H1 (cell line): ENCODE measurements at regions not wholly inside any gene's neighbourhood (a gene's known extent, or its start where the extent isn't known, plus 50 kb on each side); places are given as distances from the start of the nearest gene placed in this dataset.

Source experiments
- CTCF ChIA-PET: fragments of 300-600 bp; sonication (Branson Sonifier 250); formaldehyde crosslinking; loops from one replicate; lab custom pipeline; 2021; ENCODE audit not compliant: partially characterized antibody; lab: Charles Lee
- POLR2A ChIA-PET: fragments of 300-600 bp; sonication (Branson Sonifier 250); formaldehyde crosslinking; loops from one replicate; lab custom pipeline; 2021; ENCODE audit warnings: inconsistent platforms; ENCODE audit not compliant: partially characterized antibody; lab: Charles Lee
- DNase-seq, 2 experiments: peaks; one replicate each; pipeline versions ENCODE4 v3.0.0 to v3.0.0-alpha.2; 2010 to 2022; ENCODE audit warnings: low spot score in 2 of 2, low read depth in 1 of 2, mixed read lengths in 1 of 2
- FAIRE-seq: peaks from 2 replicates; lab custom pipeline; 2011; peaks lifted over from hg19 to GRCh38; lab: Jason Lieb, UNC
- H2AFZ ChIP-seq: 2 replicates; pipeline ENCODE4 v1.8.1; 2012; ENCODE audit warnings: low read length, inconsistent platforms
- H2AK5ac ChIP-seq: 2 replicates; pipeline ENCODE4 v1.6.1; 2013; ENCODE audit warnings: low read depth, low read length
- H2BK120ac ChIP-seq: replicated peaks from 2 replicates; pipeline ENCODE3; 2013; ENCODE audit warnings: low read depth, low read length, inconsistent platforms
- H2BK12ac ChIP-seq: 2 replicates; pipeline ENCODE4 v1.6.1; 2013; ENCODE audit warnings: low read depth, low read length
- H2BK15ac ChIP-seq: 2 replicates; pipeline ENCODE4 v1.6.1; 2013; ENCODE audit warnings: low read length
- H2BK20ac ChIP-seq: 2 replicates; pipeline ENCODE4 v1.6.1; 2013; ENCODE audit warnings: low read length
- H2BK5ac ChIP-seq: 2 replicates; pipeline ENCODE4 v1.6.1; 2013; ENCODE audit warnings: low read depth, low read length
- H3K14ac ChIP-seq: 2 replicates; pipeline ENCODE4 v1.6.1; 2013; ENCODE audit warnings: inconsistent platforms; ENCODE audit not compliant: insufficient read length
- H3K18ac ChIP-seq: 2 replicates; pipeline ENCODE4 v1.6.1; 2013; ENCODE audit warnings: low read length; ENCODE audit errors: extremely low read depth
- H3K23ac ChIP-seq: 2 replicates; pipeline ENCODE4 v1.6.1; 2013; ENCODE audit warnings: inconsistent platforms; ENCODE audit not compliant: insufficient read length
- H3K23me2 ChIP-seq: 2 replicates; pipeline ENCODE4 v1.6.1; 2013; ENCODE audit warnings: low read depth, low read length
- H3K27ac ChIP-seq: 2 replicates; pipeline ENCODE4 v1.6.1; 2011; ENCODE audit warnings: low read depth, low read length, inconsistent platforms
- H3K27me3 ChIP-seq, 4 experiments: replicated peaks in 1 of 4; 1 replicate in 1 of 4; 2 replicates in 3 of 4; pipeline versions ENCODE4 v1.6.1 to v1.8.1; 2011 to 2013; ENCODE audit warnings: low read length in 3 of 4, mild to moderate bottlenecking in 3 of 4, inconsistent platforms in 2 of 4, mixed read lengths in 2 of 4, moderate library complexity in 1 of 4; ENCODE audit not compliant: control insufficient read depth in 3 of 4, insufficient read depth in 3 of 4; ENCODE audit errors: extremely low read depth in 1 of 4
- H3K36me3 ChIP-seq, 4 experiments: 2 replicates each; pipeline versions ENCODE4 v1.6.1 to v1.8.1; 2011 to 2013; ENCODE audit warnings: mild to moderate bottlenecking in 4 of 4, low read length in 3 of 4, moderate library complexity in 2 of 4, control low read depth in 1 of 4, inconsistent platforms in 1 of 4; ENCODE audit not compliant: insufficient read depth in 4 of 4, control insufficient read depth in 2 of 4
- H3K4ac ChIP-seq: replicated peaks from 2 replicates; pipeline ENCODE3; 2013; ENCODE audit warnings: low read length, low read depth, mixed read lengths, inconsistent platforms; ENCODE audit not compliant: insufficient read length
- H3K4me1 ChIP-seq, 4 experiments: replicated peaks in 1 of 4; 1 replicate in 1 of 4; 2 replicates in 3 of 4; pipeline versions ENCODE4 v1.6.1 to v1.8.1; 2011 to 2013; ENCODE audit warnings: low read length in 3 of 4, inconsistent platforms in 2 of 4, mixed read lengths in 1 of 4; ENCODE audit not compliant: insufficient read depth in 4 of 4, control insufficient read depth in 3 of 4
- H3K4me2 ChIP-seq, 2 experiments: 2 replicates each; pipeline versions ENCODE4 v1.6.1 to v1.8.1; 2011 to 2013; ENCODE audit warnings: low read depth in 2 of 2, low read length in 2 of 2, control low read depth in 1 of 2, inconsistent platforms in 1 of 2, mild to moderate bottlenecking in 1 of 2; ENCODE audit not compliant: insufficient read depth in 1 of 2
- H3K4me3 ChIP-seq, 4 experiments: fragments of 200-600, 300-600 bp in 1 of 4; sonication (generic), shearing (Covaris generic), sonication (Bioruptor Twin) in 1 of 4; 2 replicates each; pipeline versions ENCODE4 v1.5.1 to v1.8.1; 2011 to 2016; ENCODE audit warnings: low read length in 4 of 4, low read depth in 3 of 4, control low read depth in 2 of 4, inconsistent platforms in 2 of 4, mild to moderate bottlenecking in 2 of 4, mixed read lengths in 1 of 4, moderate library complexity in 1 of 4; ENCODE audit not compliant: insufficient read depth in 2 of 4; ENCODE audit errors: extremely low read depth in 1 of 4
- H3K56ac ChIP-seq: replicated peaks from 2 replicates; pipeline ENCODE3; 2013; ENCODE audit warnings: low read depth, mild to moderate bottlenecking, mixed read lengths, low read length, inconsistent platforms; ENCODE audit not compliant: insufficient read length
- H3K79me1 ChIP-seq: 2 replicates; pipeline ENCODE4 v1.6.1; 2013; ENCODE audit warnings: low read depth, low read length, control low read depth
- H3K79me2 ChIP-seq, 2 experiments: 2 replicates each; pipeline versions ENCODE4 v1.6.1 to v1.8.1; 2012 to 2013; ENCODE audit warnings: low read length in 2 of 2, mild to moderate bottlenecking in 2 of 2, inconsistent platforms in 1 of 2; ENCODE audit not compliant: insufficient read depth in 2 of 2, control insufficient read depth in 1 of 2
- H3K9ac ChIP-seq, 4 experiments: replicated peaks in 1 of 4; 1 replicate in 1 of 4; 2 replicates in 3 of 4; pipeline versions ENCODE4 v1.6.1 to v1.8.1; 2011 to 2013; ENCODE audit warnings: low read depth in 3 of 4, low read length in 3 of 4, control low read depth in 2 of 4, mild to moderate bottlenecking in 2 of 4, moderate library complexity in 2 of 4, inconsistent platforms in 1 of 4; ENCODE audit errors: extremely low read depth in 1 of 4
- H3K9me3 ChIP-seq, 2 experiments: 2 replicates each; pipeline versions ENCODE4 v1.6.1 to v1.8.1; 2012 to 2013; ENCODE audit warnings: mild to moderate bottlenecking in 2 of 2, moderate library complexity in 2 of 2, control low read depth in 1 of 2, inconsistent platforms in 1 of 2, low read depth in 1 of 2, low read length in 1 of 2, mixed read lengths in 1 of 2; ENCODE audit not compliant: insufficient read depth in 2 of 2
- H4K20me1 ChIP-seq, 2 experiments: replicated peaks in 1 of 2; 2 replicates each; pipeline versions ENCODE3 to v1.8.1; 2011 to 2013; ENCODE audit warnings: inconsistent platforms in 2 of 2, low read length in 2 of 2, mild to moderate bottlenecking in 1 of 2; ENCODE audit not compliant: insufficient read depth in 2 of 2, control insufficient read depth in 1 of 2
- H4K5ac ChIP-seq: 2 replicates; pipeline ENCODE4 v1.6.1; 2013; ENCODE audit warnings: low read length, low read depth, mixed read lengths, inconsistent platforms; ENCODE audit not compliant: insufficient read length
- H4K8ac ChIP-seq: 2 replicates; pipeline ENCODE4 v1.8.0; 2013; ENCODE audit warnings: mild to moderate bottlenecking, moderate library complexity, low read length, inconsistent platforms; ENCODE audit not compliant: insufficient read depth; ENCODE audit errors: extremely low read depth
- H4K91ac ChIP-seq: replicated peaks from 2 replicates; pipeline ENCODE3; 2013; ENCODE audit warnings: low read length, mixed read lengths, inconsistent platforms; ENCODE audit not compliant: insufficient read length
- WGBS, 2 experiments: shearing (Covaris generic) in 1 of 2; methylation state at CpG; one replicate each; pipeline versions ENCODE4 v1.1.6 to v1.1.7; 2013 to 2015; ENCODE audit warnings: low lambda C conversion rate in 2 of 2, mixed read lengths in 2 of 2, inconsistent platforms in 1 of 2, low coverage in 1 of 2, missing lambda C conversion rate in 1 of 2; ENCODE audit not compliant: insufficient replicate concordance in 2 of 2, insufficient coverage in 1 of 2, insufficient read length in 1 of 2; ENCODE audit errors: extremely low coverage in 1 of 2, missing lambda C conversion rate in 1 of 2; 5-methylcytosine and 5-hydroxymethylcytosine counted together

- H3K36me3 ChIP-seq = no peaks in the 10 kb centered on the region
- H3K23ac ChIP-seq = no peak overlapping the region
- H3K9me3 ChIP-seq = no peaks in the 10 kb centered on the region
- ChIA-PET POLR2A (no interaction called here), CTCF (interaction anchor here (0.7 kb wide), 1 partner anchor 555 kb away, joined by 3 read pairs; no protein-coding TSS in a partner anchor)
- H3K4ac ChIP-seq = no peak overlapping the region
- H3K79me2 ChIP-seq = no peaks in the 10 kb centered on the region
- H4K20me1 ChIP-seq = no peaks in the 10 kb centered on the region
- H3K18ac ChIP-seq = no peak overlapping the region
- H4K8ac ChIP-seq = no peak overlapping the region
- peaks cover 5% of the 10 kb centered on the region; the same call in 1 of the 2 replicates for H3K23me2 ChIP-seq
- peak overlapping the region; percentile 30; the same call in 1 of the 2 replicates for H2BK5ac ChIP-seq
- no peak overlapping the region for H2AFZ ChIP-seq
- H3K4me3 ChIP-seq = no peak overlapping the region
- no peak overlapping the region for H3K4me2 ChIP-seq
- peaks cover 0 to 12% (median 10%) of the 10 kb centered on the region in 4 experiments; a peak in 4 of 7 replicates for H3K4me1 ChIP-seq
- no peak for DNase-seq
- H2BK15ac ChIP-seq = no peak overlapping the region; the same call in 1 of the 2 replicates
- no peak overlapping the region for H3K56ac ChIP-seq
- FAIRE-seq = no peak
- H4K91ac ChIP-seq = no peak overlapping the region
- no peak overlapping the region for H2BK12ac ChIP-seq
- no peak overlapping the region for H4K5ac ChIP-seq
- no peaks in the 10 kb centered on the region for H3K27me3 ChIP-seq
- H3K79me1 ChIP-seq = no peaks in the 10 kb centered on the region
- no peak overlapping the region for H3K9ac ChIP-seq
- H3K14ac ChIP-seq = no peak overlapping the region
- H2BK120ac ChIP-seq = no peak overlapping the region
- H2BK20ac ChIP-seq = no peak overlapping the region
- no peak overlapping the region for H3K27ac ChIP-seq
- no peak overlapping the region for H2AK5ac ChIP-seq
- 100% methylated on average over 1 of the region's 1 CpG; no CpG with 5 or more reads in 1 of the 2 experiments for WGBS, 2 experiments
These were observed 935.1 kb upstream of the WWC1 start for GRCh38 chr5:167356374-167356773.
